HG03159 (cell line): ENCODE measurements at regions not wholly inside any gene's neighbourhood (a gene's known extent, or its start where the extent isn't known, plus 50 kb on each side); places are given as distances from the start of the nearest gene placed in this dataset.
"Not testable (repeated sequence)": the region's sequence is repeated elsewhere in the genome, so short reads cannot be mapped to it uniquely, and the experiment has no call there.

Experiments
- ATAC-seq: cut with Tn5 transposase; IDR thresholded peaks from one replicate; pipeline ENCODE4 v1.9.1; 2021; ENCODE audit warnings: mild to moderate bottlenecking, moderate library complexity; ENCODE audit not compliant: unreplicated experiment

DNA sequence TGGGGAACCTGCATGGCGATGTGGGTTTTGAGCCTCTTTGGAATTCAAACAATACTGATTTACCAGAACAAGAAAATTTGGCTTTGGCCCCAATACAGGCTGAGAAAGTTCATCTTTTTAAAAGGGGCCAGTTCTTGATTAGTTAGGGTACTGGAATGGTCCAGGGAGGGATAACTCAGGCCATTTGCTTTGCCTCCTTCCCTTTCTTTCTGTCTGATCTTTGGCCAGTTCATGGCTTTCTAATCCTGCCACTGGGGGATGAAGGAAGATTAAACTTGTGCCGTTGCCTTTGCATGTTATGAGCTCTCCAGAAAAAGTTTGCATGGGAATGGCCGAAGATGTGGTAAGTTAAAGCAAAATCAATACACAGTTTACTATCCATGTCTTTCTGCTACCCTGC is 78.4 kb downstream of the ADAMTS15 start:
- no peak for ATAC-seq

DNA sequence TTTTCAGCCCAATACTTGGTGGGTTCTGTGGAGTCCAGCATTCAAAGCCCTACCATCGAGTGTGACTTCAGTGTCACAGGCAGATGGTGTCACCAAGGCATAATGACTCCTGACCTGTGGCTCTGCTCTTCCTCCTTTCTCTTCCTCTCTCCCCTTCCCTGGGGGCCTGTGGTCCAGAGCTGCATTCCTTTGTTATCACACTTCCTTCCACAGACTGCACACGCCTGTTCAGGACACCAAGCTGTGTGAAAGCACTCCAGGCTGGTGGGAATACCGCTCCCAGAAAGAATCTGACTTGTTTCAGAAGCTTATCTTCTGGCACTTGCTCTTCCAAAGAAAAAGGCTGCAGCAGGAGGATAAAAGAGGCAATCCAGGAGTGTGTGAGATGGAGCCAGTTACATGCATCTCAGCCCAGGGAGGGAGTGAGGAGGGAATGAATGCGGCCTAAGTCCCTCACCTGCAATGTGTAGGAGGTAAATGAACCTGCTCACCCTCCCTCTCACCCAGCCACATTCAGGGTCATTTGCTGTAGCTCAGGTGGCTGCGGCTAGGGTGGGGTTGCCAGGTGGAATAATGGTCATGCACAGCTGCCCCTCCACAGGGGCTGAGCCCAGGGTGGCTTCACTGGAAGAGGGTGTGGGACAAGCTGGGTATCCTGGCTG is 79.3 kb downstream of the ADAMTS15 start:
- ATAC-seq = no peak

DNA sequence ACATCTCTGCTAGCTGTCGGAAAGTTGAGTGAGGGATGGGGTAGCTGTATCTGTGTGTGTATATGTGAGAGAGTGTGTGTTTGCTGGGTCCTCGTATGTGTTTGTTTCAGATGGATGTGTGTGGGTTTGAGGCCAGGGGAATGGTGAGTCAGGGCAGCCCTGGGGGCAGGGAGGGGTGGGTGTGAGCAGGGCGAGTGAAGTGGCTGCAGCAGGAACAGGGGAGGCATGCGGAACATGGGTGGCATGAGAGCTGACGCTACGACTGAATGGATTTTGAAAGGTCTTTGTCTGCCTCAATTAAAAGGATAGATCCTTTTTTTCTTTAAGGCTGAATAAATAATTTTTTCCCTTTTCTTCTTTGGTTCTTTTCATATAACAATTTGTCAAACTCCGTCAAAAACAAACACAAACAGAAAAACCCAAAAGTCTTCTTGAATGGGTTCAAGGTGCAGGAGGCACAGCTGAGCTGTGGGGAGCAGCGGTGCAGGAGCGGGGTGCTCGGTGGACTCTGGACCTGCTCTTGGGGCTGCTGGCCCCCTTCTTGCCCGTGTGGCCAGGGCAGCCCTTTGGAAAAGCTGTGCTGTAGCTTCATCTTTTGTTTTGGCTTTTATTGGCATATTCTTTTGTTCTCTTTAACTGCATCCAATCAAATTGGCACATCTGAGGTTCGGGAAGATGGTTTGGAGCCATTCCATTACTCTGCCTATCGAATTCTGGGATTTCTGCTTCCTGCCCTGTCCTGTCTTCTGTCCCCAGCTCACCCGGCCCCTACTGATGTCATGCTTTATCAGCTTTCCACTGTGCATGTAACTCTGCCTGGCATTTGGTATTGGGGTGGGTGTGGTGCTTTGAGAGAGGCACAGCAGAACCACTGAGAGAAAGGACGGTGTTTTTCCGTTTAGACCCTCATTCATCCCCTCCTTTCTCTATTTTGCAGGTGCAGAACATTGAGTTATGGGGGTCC is 80.1 kb downstream of the ADAMTS15 start:
- no peak for ATAC-seq

GRCh38 chr11:130529366-130529765 is 80.9 kb downstream of the ADAMTS15 start:
- ATAC-seq = no peak

DNA sequence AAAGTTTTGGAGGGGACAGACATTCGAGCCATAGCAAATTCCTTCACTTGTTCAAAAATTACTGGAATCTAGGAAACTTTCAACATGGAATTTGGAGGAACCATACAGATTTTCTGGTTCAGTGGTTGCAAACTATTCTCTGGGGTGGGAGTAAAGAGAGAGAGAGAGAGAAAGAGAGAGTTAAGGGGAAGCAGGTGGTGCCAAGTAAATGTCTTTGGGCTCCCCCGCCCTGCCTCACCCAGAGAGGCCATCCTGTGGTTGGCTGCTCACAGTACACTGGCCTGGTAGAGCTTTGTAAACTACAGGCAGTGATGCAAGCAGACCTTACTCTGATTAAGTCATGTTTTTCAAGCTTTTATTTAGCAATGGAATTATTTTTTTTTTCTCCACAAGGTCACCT is 82.6 kb downstream of the ADAMTS15 start:
- no peak for ATAC-seq

DNA sequence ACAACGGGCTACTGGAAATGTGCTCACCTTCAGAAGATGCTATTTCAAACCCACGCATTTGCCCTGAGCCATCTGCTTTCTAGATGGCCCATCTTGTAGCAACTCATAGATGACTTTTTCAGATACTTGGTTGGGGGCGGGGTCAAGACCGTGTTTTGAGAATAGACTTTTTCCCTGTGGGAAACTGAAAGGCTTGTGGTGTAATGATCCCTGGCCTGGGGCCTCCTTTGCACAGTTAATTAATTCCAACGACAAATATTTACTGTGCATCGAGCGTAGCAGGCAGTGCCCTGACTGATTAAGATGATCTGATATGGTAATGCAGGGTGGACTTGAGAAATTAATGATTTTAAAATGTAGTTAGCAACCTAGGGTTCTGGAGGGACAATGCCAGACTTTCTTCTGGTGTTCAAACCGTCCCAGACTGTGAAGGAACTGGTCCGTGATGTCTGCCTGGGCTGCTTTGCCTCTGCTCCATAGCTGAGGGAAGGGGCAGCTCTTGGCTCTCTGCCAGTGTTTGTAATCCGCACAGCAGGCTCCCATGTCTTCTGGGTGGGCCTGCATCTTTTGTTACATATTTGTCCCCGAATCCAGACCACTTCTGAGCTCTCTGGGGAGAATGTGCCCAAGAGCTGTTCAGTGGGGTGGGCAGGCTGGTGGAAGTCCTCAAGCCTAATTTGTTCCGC is 84.8 kb downstream of the ADAMTS15 start:
- no peak for ATAC-seq

- no peak for ATAC-seq
Measured at GRCh38 chr11:130533871-130534270, 85.4 kb downstream of the ADAMTS15 start.

- no peak for ATAC-seq
Measured at GRCh38 chr11:130534551-130534950, 86.1 kb downstream of the ADAMTS15 start.

GRCh38 chr11:130535520-130535919 is 87.1 kb downstream of the ADAMTS15 start:
- ATAC-seq = no peak

DNA sequence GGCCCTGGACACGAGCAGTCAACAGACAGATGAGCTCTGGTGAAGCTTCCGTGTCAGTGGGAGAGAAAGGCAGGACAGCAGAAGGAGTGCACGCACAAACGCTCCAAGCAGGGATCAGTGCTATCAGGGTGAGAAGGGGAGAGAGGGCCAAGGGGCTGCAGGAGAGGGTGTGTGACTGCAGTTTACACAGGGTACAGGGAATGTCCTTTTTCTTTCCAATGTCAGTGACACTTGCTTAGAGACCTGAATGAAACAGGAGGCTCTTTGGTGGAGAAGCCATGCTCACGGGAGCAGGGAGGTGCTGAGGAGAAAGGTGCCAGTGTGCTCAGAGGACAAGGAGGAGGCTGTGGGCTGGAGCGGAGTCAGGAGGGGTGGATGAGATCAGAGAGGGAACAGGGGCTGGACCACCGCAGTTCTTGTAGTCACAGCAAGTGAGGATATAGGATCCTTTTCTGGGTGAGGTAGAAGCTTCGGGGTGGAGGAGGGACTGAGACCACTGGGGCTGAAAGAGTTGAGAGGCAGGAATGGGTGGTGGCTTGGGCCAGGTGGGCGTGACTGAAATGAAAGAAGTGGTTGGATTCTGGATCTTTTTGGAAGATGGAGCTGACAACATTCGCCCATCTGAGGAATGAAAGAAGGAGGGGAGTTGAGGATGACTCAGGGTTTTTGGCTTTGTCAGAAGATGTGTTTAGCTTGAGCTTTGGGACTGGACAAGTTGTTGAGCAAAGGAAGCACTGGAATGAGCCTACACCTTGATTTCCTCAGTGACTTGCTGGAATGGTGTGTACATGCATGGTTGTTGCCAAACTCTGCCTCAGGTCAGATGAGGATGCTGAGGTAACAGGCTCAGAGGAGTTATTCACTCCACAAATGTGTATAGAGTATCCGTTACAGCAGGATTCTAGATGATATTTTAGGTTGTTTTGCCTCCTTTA is 87.9 kb downstream of the ADAMTS15 start:
- no peak for ATAC-seq

DNA sequence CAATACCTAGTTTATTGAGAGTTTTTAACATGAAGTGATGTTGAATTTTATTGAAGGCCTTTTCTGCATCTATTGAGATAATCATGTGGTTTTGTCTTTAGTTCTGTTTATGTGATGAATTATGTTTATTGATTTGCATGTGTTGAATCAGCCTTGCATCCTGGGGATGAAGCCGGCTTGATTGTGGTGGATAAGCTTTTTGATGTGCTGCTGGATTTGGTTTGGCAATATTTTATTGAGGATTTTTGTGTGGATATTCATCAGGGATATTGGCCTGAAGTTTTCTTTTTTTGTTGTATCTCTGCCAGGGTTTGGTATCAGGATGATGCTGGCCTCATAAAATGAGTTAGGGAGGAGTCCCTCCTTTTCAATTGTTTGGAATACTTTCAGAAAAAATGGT is 91.2 kb downstream of the ADAMTS15 start:
- not testable (repeated sequence) for ATAC-seq

DNA sequence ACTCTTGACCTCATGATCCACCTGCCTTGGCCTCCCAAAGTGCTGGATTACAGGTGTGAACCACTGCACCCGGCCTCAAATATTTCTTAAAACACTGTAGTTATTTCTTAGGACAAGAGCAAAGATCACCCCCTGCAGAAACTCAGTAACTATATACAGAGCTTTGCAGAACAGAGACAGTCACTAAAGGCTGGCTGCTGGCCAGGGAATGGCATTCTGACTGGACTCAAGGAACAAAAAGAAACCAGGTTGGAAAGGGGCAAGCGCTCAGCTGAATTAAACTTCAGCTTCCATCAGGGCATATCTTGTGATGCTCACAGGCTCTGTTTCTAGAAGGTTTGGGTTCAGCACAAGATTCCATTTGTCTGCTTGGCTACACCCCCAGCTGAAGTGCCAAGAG is 95.8 kb downstream of the ADAMTS15 start:
- no peak for ATAC-seq

- ATAC-seq = no peak
Measured at GRCh38 chr11:130545449-130546072, 97.1 kb downstream of the ADAMTS15 start.

- no peak for ATAC-seq
Measured at GRCh38 chr11:130546438-130546837, 98.0 kb downstream of the ADAMTS15 start.

GRCh38 chr11:130546901-130547694 is 98.7 kb downstream of the ADAMTS15 start:
- ATAC-seq = no peak

GRCh38 chr11:130547761-130548490 is 99.5 kb downstream of the ADAMTS15 start:
- ATAC-seq = no peak

DNA sequence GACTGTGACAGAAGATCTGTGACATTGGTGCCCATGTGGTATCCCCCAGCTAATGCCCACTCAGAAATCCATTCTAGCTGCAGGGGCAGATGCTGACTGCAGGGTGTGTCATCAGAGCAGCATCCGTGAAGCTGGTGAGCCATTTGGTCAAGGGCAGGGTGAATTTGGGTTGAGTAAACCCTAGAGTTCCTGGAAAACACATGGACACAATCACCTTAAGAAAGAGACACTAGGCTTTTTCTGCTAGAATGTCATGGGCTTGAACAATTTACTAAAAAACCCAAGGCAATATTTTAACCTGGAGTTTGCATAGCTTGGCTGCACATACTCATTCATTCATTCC is 100.0 kb downstream of the ADAMTS15 start:
- no peak for ATAC-seq

DNA sequence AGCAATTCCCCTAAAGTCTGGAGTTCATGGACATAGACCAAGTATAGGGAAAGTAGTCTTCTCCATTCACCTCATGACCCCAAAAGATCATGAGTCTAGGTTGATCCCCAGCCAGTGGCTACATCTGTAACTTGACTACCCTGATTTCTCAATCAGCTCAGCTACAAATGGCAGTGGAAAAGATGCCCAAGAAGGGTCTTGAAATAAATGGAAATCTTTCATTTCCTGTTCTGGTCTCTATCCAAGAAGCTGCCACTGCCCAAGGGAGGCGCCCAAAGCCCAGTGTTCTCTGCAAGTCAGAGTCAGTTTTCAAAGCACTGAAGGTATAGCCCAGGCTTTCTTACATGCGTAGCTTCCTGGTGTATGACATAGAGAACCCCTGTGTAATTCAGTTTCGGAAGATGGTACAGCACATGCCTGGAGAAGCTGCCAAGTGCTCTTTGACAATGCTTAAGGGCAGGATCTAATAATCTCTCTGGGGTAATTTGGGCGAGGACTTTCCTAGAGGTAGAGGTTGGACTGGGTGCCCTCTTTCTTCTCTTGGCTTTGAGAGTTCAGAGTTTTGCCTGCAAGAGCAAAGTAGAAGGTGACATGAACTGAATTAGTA is 101.1 kb downstream of the ADAMTS15 start:
- ATAC-seq = no peak
